H1 (cell line): ENCODE measurements at regions not wholly inside any gene's neighbourhood (a gene's known extent, or its start where the extent isn't known, plus 50 kb on each side); places are given as distances from the start of the nearest gene placed in this dataset.

Experiments used
- CTCF ChIA-PET: fragments of 300-600 bp; sonication (Branson Sonifier 250); formaldehyde crosslinking; loops from one replicate; lab custom pipeline; 2021; ENCODE audit not compliant: partially characterized antibody; lab: Charles Lee
- POLR2A ChIA-PET: fragments of 300-600 bp; sonication (Branson Sonifier 250); formaldehyde crosslinking; loops from one replicate; lab custom pipeline; 2021; ENCODE audit warnings: inconsistent platforms; ENCODE audit not compliant: partially characterized antibody; lab: Charles Lee
- DNase-seq, 2 experiments: peaks; one replicate each; pipeline versions ENCODE4 v3.0.0 to v3.0.0-alpha.2; 2010 to 2022; ENCODE audit warnings: low spot score in 2 of 2, low read depth in 1 of 2, mixed read lengths in 1 of 2
- FAIRE-seq: peaks from 2 replicates; lab custom pipeline; 2011; peaks lifted over from hg19 to GRCh38; lab: Jason Lieb, UNC
- H2AFZ ChIP-seq: 2 replicates; pipeline ENCODE4 v1.8.1; 2012; ENCODE audit warnings: low read length, inconsistent platforms
- H2AK5ac ChIP-seq: 2 replicates; pipeline ENCODE4 v1.6.1; 2013; ENCODE audit warnings: low read depth, low read length
- H2BK120ac ChIP-seq: replicated peaks from 2 replicates; pipeline ENCODE3; 2013; ENCODE audit warnings: low read depth, low read length, inconsistent platforms
- H2BK12ac ChIP-seq: 2 replicates; pipeline ENCODE4 v1.6.1; 2013; ENCODE audit warnings: low read depth, low read length
- H2BK15ac ChIP-seq: 2 replicates; pipeline ENCODE4 v1.6.1; 2013; ENCODE audit warnings: low read length
- H2BK20ac ChIP-seq: 2 replicates; pipeline ENCODE4 v1.6.1; 2013; ENCODE audit warnings: low read length
- H2BK5ac ChIP-seq: 2 replicates; pipeline ENCODE4 v1.6.1; 2013; ENCODE audit warnings: low read depth, low read length
- H3K14ac ChIP-seq: 2 replicates; pipeline ENCODE4 v1.6.1; 2013; ENCODE audit warnings: inconsistent platforms; ENCODE audit not compliant: insufficient read length
- H3K18ac ChIP-seq: 2 replicates; pipeline ENCODE4 v1.6.1; 2013; ENCODE audit warnings: low read length; ENCODE audit errors: extremely low read depth
- H3K23ac ChIP-seq: 2 replicates; pipeline ENCODE4 v1.6.1; 2013; ENCODE audit warnings: inconsistent platforms; ENCODE audit not compliant: insufficient read length
- H3K23me2 ChIP-seq: 2 replicates; pipeline ENCODE4 v1.6.1; 2013; ENCODE audit warnings: low read depth, low read length
- H3K27ac ChIP-seq: 2 replicates; pipeline ENCODE4 v1.6.1; 2011; ENCODE audit warnings: low read depth, low read length, inconsistent platforms
- H3K27me3 ChIP-seq, 4 experiments: replicated peaks in 1 of 4; 1 replicate in 1 of 4; 2 replicates in 3 of 4; pipeline versions ENCODE4 v1.6.1 to v1.8.1; 2011 to 2013; ENCODE audit warnings: low read length in 3 of 4, mild to moderate bottlenecking in 3 of 4, inconsistent platforms in 2 of 4, mixed read lengths in 2 of 4, moderate library complexity in 1 of 4; ENCODE audit not compliant: control insufficient read depth in 3 of 4, insufficient read depth in 3 of 4; ENCODE audit errors: extremely low read depth in 1 of 4
- H3K36me3 ChIP-seq, 4 experiments: 2 replicates each; pipeline versions ENCODE4 v1.6.1 to v1.8.1; 2011 to 2013; ENCODE audit warnings: mild to moderate bottlenecking in 4 of 4, low read length in 3 of 4, moderate library complexity in 2 of 4, control low read depth in 1 of 4, inconsistent platforms in 1 of 4; ENCODE audit not compliant: insufficient read depth in 4 of 4, control insufficient read depth in 2 of 4
- H3K4ac ChIP-seq: replicated peaks from 2 replicates; pipeline ENCODE3; 2013; ENCODE audit warnings: low read length, low read depth, mixed read lengths, inconsistent platforms; ENCODE audit not compliant: insufficient read length
- H3K4me1 ChIP-seq, 4 experiments: replicated peaks in 1 of 4; 1 replicate in 1 of 4; 2 replicates in 3 of 4; pipeline versions ENCODE4 v1.6.1 to v1.8.1; 2011 to 2013; ENCODE audit warnings: low read length in 3 of 4, inconsistent platforms in 2 of 4, mixed read lengths in 1 of 4; ENCODE audit not compliant: insufficient read depth in 4 of 4, control insufficient read depth in 3 of 4
- H3K4me2 ChIP-seq, 2 experiments: 2 replicates each; pipeline versions ENCODE4 v1.6.1 to v1.8.1; 2011 to 2013; ENCODE audit warnings: low read depth in 2 of 2, low read length in 2 of 2, control low read depth in 1 of 2, inconsistent platforms in 1 of 2, mild to moderate bottlenecking in 1 of 2; ENCODE audit not compliant: insufficient read depth in 1 of 2
- H3K4me3 ChIP-seq, 4 experiments: fragments of 200-600, 300-600 bp in 1 of 4; sonication (generic), shearing (Covaris generic), sonication (Bioruptor Twin) in 1 of 4; 2 replicates each; pipeline versions ENCODE4 v1.5.1 to v1.8.1; 2011 to 2016; ENCODE audit warnings: low read length in 4 of 4, low read depth in 3 of 4, control low read depth in 2 of 4, inconsistent platforms in 2 of 4, mild to moderate bottlenecking in 2 of 4, mixed read lengths in 1 of 4, moderate library complexity in 1 of 4; ENCODE audit not compliant: insufficient read depth in 2 of 4; ENCODE audit errors: extremely low read depth in 1 of 4
- H3K56ac ChIP-seq: replicated peaks from 2 replicates; pipeline ENCODE3; 2013; ENCODE audit warnings: low read depth, mild to moderate bottlenecking, mixed read lengths, low read length, inconsistent platforms; ENCODE audit not compliant: insufficient read length
- H3K79me1 ChIP-seq: 2 replicates; pipeline ENCODE4 v1.6.1; 2013; ENCODE audit warnings: low read depth, low read length, control low read depth
- H3K79me2 ChIP-seq, 2 experiments: 2 replicates each; pipeline versions ENCODE4 v1.6.1 to v1.8.1; 2012 to 2013; ENCODE audit warnings: low read length in 2 of 2, mild to moderate bottlenecking in 2 of 2, inconsistent platforms in 1 of 2; ENCODE audit not compliant: insufficient read depth in 2 of 2, control insufficient read depth in 1 of 2
- H3K9ac ChIP-seq, 4 experiments: replicated peaks in 1 of 4; 1 replicate in 1 of 4; 2 replicates in 3 of 4; pipeline versions ENCODE4 v1.6.1 to v1.8.1; 2011 to 2013; ENCODE audit warnings: low read depth in 3 of 4, low read length in 3 of 4, control low read depth in 2 of 4, mild to moderate bottlenecking in 2 of 4, moderate library complexity in 2 of 4, inconsistent platforms in 1 of 4; ENCODE audit errors: extremely low read depth in 1 of 4
- H3K9me3 ChIP-seq, 2 experiments: 2 replicates each; pipeline versions ENCODE4 v1.6.1 to v1.8.1; 2012 to 2013; ENCODE audit warnings: mild to moderate bottlenecking in 2 of 2, moderate library complexity in 2 of 2, control low read depth in 1 of 2, inconsistent platforms in 1 of 2, low read depth in 1 of 2, low read length in 1 of 2, mixed read lengths in 1 of 2; ENCODE audit not compliant: insufficient read depth in 2 of 2
- H4K20me1 ChIP-seq, 2 experiments: replicated peaks in 1 of 2; 2 replicates each; pipeline versions ENCODE3 to v1.8.1; 2011 to 2013; ENCODE audit warnings: inconsistent platforms in 2 of 2, low read length in 2 of 2, mild to moderate bottlenecking in 1 of 2; ENCODE audit not compliant: insufficient read depth in 2 of 2, control insufficient read depth in 1 of 2
- H4K5ac ChIP-seq: 2 replicates; pipeline ENCODE4 v1.6.1; 2013; ENCODE audit warnings: low read length, low read depth, mixed read lengths, inconsistent platforms; ENCODE audit not compliant: insufficient read length
- H4K8ac ChIP-seq: 2 replicates; pipeline ENCODE4 v1.8.0; 2013; ENCODE audit warnings: mild to moderate bottlenecking, moderate library complexity, low read length, inconsistent platforms; ENCODE audit not compliant: insufficient read depth; ENCODE audit errors: extremely low read depth
- H4K91ac ChIP-seq: replicated peaks from 2 replicates; pipeline ENCODE3; 2013; ENCODE audit warnings: low read length, mixed read lengths, inconsistent platforms; ENCODE audit not compliant: insufficient read length
- SRF ChIP-seq: IDR thresholded peaks from 2 replicates; pipeline ENCODE4 v1.6.1; 2011; ENCODE audit warnings: mild to moderate bottlenecking, low read depth, low read length, moderate library complexity
- WGBS, 2 experiments: shearing (Covaris generic) in 1 of 2; methylation state at CpG; one replicate each; pipeline versions ENCODE4 v1.1.6 to v1.1.7; 2013 to 2015; ENCODE audit warnings: low lambda C conversion rate in 2 of 2, mixed read lengths in 2 of 2, inconsistent platforms in 1 of 2, low coverage in 1 of 2, missing lambda C conversion rate in 1 of 2; ENCODE audit not compliant: insufficient replicate concordance in 2 of 2, insufficient coverage in 1 of 2, insufficient read length in 1 of 2; ENCODE audit errors: extremely low coverage in 1 of 2, missing lambda C conversion rate in 1 of 2; 5-methylcytosine and 5-hydroxymethylcytosine counted together

DNA sequence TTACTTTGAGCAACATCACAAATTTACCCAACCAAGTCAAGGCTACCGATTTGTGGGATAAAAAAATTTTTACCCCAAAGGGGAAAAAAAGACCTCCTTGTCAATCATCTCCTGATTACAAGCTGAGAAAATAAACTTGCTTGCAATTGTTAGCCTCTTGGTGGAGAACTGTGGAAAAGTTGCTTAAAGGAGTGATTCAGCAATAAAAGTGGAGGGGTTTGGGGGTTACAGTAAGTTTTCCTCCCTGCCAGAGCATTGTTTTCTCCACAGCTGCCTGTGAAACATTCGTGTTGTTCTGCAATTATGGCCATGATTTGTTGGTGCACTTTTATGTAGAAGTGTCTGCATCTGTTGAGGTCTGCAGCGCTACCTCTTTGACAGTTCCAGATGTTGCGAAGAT, 82.6 kb downstream of the EN1 start:
- H3K9me3 ChIP-seq, result no peaks in the 10 kb centered on the region
- H3K23me2 ChIP-seq, result no peaks in the 10 kb centered on the region
- no peak overlapping the region for H2AK5ac ChIP-seq
- no peak overlapping the region for H3K18ac ChIP-seq
- H2BK120ac ChIP-seq, result no peak overlapping the region
- WGBS, 2 experiments, result 92% methylated on average over 4 of the region's 4 CpGs; no CpG with 5 or more reads in 1 of the 2 experiments
- ChIA-PET CTCF (interaction anchor here (1.4 to 2.5 kb wide), 4 partner anchors 24 to 106 kb away, joined by 4 to 5 read pairs (median 4); no protein-coding TSS in a partner anchor), POLR2A (no interaction called here)
- DNase-seq, result no peak
- H4K91ac ChIP-seq, result no peak overlapping the region
- H3K27me3 ChIP-seq, result peaks cover 0 to 10% (median 6%) of the 10 kb centered on the region in 4 experiments; a peak in 5 of 7 replicates
- H3K79me1 ChIP-seq, result no peaks in the 10 kb centered on the region
- H4K5ac ChIP-seq, result no peak overlapping the region
- H4K8ac ChIP-seq, result no peak overlapping the region
- H2BK15ac ChIP-seq, result no peak overlapping the region
- no peak overlapping the region for H3K27ac ChIP-seq
- no peak overlapping the region for H3K23ac ChIP-seq
- H3K14ac ChIP-seq, result no peak overlapping the region
- no peak overlapping the region for H3K4ac ChIP-seq
- H2AFZ ChIP-seq, result no peak overlapping the region
- H3K4me1 ChIP-seq, result peaks cover 0 to 2% (median 0%) of the 10 kb centered on the region in 4 experiments; a peak in 2 of 7 replicates
- H2BK12ac ChIP-seq, result no peak overlapping the region
- FAIRE-seq, result no peak
- TF ChIP-seq SRF, result no peak
- H3K56ac ChIP-seq, result no peak overlapping the region
- H2BK20ac ChIP-seq, result no peak overlapping the region
- no peak overlapping the region for H3K4me3 ChIP-seq
- H3K4me2 ChIP-seq, result no peak overlapping the region
- no peaks in the 10 kb centered on the region for H4K20me1 ChIP-seq
- H3K36me3 ChIP-seq, result no peaks in the 10 kb centered on the region
- no peak overlapping the region for H3K9ac ChIP-seq
- no peaks in the 10 kb centered on the region for H3K79me2 ChIP-seq
- H2BK5ac ChIP-seq, result no peak overlapping the region
